GM21367 (cell line): ENCODE measurements at regions not wholly inside any gene's neighbourhood (a gene's known extent, or its start where the extent isn't known, plus 50 kb on each side); places are given as distances from the start of the nearest gene placed in this dataset.
"Not testable (repeated sequence)": the region's sequence is repeated elsewhere in the genome, so short reads cannot be mapped to it uniquely, and the experiment has no call there.

ENCODE experiments used
- ATAC-seq: cut with Tn5 transposase; IDR thresholded peaks from one replicate; pipeline ENCODE4 v1.9.1; 2021; ENCODE audit not compliant: unreplicated experiment

DNA sequence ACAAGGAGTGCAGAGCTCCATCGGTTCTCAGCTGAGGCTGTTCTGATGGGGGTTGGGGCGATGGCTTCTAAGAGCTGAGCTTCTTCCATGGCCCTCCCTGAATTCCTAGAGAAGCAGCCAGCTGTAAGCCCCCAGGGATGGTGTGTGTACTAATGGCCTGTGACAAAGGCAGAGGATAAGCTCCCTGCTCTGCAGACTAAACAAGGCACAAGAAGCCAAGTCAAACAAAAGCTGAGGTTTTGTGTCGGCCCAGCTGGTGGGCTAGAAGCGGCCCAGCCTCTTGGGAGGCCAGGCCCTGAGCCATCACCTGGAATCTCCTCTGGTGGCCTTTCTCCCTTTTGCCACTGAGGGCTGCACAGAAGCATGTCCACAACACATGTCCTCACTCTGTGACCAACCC is 75.0 kb upstream of the XPA start:
- ATAC-seq, result no peak

DNA sequence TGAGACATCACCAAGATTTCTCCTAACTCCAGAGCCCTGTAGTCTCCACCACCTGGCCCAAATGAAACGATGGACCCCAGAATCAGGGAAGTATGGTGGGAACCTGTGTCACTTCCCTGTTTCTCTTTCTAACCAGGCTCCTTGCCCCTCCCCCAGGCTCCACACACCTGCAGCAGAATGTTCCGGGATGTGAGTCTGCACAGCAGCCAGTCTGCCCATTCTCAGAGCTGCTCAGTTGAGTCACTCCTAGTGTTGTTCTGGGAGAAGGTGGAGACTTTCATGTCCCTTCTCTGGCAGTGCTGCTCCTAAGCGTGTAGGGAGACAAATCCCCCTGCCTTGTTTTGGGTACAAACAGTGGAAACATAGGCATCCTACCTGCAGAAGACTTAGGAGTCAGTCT is 76.0 kb upstream of the XPA start:
- no peak for ATAC-seq

DNA sequence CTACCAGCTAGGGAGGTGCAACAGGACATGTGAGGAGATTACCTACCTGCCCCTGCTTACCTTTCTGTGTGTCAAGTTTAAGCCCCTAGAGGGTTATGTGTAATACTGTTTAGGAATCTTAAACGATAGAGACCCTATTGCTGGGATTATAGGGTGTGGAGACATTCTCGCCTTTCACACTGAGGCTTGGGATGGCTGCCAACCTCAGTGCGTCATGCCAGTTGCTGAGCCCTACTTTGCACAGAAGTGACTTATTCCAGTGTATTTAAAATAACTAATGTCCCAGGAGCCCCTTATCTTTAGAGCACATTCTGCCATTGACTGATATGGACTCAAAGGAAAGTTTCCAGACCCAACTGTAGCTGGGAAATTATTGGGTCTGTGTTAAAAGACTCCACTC is 76.6 kb upstream of the XPA start:
- no peak for ATAC-seq

DNA sequence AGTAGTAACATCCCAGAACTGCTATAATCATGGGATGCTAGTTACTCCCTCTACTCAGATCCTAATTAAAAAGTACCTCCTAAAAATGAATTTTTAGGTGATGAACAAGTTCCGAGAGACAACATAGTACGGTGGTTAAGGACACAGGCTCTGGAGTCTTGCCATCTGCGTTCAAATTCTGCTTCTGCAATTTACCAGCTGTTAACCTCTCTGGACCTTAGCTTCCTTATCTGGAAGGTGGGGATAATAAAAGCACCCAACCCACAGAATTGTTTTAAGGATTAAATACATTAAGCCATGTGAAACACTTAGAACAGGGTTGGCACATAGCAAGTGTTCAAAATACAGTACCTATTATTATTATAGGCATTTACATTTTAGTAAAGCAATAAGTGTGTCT is 77.5 kb upstream of the XPA start:
- no peak for ATAC-seq

DNA sequence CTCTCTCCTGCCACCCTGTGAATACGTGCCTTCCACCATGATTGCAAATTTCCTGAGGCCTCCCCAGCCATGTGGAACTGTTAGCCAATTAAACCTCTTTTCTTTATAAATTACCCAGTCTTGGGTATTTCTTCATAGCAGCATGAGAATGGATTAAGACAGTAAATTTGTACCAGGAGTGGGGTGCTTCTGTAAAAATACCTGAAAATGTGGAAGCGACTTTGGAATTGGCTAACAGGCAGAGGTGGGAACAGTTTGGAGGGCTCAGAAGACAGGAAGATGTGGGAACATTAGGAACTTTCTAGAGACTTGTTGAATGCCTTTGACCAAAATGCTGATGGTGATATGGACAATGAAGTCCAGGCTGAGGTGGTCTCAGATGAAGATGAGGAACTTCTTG is 74.3 kb upstream of the FOXE1 start:
- ATAC-seq, result not testable (repeated sequence)

DNA sequence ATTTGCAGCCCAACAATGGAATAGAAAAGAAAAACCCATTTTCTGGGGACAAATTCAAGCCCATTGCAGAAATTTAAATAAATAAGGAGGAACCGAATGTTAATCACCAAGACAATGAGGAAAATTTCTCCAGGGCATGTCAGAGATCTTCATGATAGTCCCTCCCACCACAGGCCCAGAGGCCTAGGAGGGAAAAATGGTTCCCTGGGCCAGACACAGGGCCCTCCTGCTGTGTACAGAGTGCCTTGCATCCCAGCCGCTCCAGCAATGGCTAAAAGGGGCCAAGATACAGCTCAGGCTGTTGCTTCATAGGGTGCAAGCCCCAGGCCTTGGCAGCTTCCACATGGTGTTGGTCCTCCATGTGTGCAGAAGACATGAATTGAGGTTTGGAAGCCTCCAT is 73.4 kb upstream of the FOXE1 start:
- no peak for ATAC-seq

DNA sequence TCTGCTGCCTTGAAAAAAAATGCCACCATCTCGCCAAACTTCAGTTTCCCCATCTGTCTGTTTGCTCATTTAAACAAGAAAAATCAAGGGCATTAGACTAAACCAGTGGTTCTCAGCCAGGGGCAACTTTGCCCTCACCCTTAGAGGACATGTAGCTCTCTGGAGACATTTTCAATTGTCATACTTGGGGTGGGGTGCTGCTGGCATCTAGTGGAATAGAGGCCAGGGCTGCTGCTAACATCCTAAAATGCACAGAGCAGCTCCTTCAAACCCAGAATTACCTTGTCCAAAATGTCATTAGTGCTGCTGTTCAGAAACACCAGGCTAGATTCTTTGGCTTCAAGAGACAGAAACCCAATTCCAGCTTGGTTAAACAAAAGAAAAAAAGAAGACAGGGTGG is 71.1 kb upstream of the FOXE1 start:
- ATAC-seq, result no peak

DNA sequence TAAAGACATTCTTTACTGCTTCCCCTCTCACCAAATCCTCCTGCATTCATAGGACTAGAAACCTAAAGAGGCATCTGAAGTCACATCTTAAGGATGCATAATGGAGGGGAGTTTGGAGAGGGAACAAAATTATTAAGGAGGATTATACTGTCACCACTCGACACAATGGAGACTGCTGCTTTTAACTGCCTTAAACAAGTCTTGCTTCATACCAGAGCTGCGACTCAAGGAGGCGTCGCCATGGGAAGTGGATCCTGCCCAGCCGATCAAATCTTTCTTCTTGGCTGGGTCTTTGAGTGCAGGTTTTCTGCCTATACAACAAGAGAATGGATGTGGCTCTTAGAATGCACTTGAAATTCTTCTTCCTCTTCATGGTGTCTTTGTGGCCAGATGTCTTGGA is 66.7 kb upstream of the FOXE1 start:
- ATAC-seq, result no peak

DNA sequence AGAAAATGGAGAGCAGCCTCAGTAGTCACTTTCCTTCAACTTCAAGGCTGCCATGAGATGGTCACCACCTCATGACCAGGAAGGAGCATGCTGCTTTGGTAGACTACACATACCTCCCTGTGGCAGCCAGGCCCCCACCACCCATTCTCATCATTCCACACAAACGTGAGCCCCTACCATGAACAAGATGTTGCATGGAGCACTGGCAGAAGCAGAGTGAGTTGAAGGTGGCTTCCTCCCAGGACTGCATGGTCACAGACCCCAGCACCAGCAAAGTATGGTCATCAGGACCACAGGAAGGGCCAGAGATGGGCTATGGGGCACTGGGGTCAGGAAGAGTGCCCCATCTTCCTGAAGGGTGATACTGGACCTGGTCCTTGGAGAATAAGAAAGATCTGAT is 65.5 kb upstream of the FOXE1 start:
- ATAC-seq, result no peak

DNA sequence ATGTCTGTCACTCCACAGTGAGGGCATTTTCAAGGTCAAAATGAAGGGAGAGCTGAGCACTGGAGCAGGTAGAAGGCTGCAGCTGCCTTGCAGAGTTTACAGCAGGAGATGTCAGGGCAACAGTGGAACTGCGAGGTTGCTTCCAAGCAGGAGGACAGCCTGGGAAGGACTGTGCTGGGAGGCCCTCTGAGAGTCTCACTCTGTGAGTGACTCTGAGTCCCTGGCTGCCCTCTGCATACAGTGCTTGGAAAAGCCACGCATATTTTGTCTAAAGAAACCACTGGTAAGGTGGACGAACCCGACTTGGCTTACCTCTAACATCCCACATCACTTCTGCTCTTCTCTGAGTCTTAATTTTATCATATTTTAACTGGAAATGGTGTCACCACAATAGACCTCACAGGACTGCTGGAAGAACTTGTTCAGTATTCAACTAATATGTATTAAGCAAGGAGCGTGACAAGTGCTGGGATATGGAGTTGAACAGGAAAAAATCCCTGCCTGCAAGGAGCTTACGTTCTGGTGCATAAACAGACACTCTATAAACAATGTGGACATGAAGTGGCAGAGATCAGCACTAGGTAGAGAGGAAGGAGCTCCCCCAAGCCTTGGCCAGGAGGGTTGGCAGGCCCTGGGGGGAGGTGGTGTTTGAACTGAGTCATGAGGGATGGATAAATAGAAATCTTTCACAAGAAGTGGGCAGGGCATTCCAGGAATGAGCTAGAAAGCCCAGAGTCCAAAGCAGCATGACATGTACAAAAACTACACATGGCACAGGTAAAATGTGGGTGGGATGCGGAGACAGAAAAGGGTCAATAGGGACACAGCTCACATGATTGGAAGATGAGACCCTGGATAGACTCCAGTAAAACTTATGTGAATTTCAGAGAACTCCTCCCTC is 64.0 kb upstream of the FOXE1 start:
- no peak for ATAC-seq

DNA sequence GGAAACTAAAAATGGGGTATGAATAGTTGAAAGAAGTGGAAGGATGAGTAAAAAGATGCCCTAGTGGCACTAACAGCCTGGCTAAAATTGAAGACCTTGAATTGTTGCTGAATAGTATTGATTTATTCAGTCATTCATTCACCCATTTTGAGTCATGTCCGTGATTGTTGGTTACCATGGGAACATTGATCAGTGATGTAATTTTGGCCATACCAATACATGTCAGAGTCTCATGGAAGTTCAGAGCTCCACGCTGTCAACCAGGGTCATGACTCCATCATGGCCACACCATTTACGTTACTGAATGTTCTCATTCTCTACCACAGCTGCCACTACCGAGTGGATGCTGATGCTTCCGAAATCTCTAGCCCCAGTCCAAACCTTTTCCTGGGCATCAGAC is 62.5 kb upstream of the FOXE1 start:
- ATAC-seq, result no peak

DNA sequence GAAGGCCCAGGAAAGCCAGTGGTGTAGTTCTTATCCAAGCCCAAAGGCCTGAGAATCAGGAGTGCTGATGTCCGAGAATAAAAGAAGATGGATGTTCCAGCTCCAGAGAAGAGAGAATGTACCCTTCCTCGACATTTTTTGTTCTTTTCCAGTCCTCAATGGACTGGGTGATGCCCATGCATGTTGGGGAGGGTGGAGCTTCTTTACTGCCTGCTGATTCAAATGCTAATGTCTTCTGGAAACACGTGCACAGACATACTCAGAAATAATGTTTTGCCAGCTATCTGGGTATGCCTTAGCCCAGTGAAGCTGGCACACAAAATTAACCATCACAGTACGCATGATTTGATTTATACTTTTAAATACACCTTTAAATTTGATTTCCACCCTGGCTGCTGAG is 61.5 kb upstream of the FOXE1 start:
- ATAC-seq, result no peak

DNA sequence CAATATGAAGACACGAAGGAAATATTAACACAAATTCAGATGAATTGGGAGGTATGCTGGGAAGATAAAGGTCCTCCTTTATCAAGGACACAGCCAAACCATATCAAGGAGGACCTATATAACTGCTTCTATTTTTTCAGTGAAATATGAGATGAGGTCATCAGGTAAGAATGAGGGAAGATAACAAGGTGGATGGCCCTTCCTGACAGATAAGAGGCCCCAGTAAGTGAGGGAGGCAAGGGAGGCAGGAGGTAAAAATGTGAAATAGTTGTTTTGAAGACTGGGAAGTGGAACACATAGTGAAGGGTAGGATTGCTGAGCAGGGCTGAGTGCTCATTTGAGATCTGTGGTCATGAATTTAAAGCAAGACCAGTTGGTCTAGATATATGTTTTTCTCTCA is 60.0 kb upstream of the FOXE1 start:
- ATAC-seq, result no peak

DNA sequence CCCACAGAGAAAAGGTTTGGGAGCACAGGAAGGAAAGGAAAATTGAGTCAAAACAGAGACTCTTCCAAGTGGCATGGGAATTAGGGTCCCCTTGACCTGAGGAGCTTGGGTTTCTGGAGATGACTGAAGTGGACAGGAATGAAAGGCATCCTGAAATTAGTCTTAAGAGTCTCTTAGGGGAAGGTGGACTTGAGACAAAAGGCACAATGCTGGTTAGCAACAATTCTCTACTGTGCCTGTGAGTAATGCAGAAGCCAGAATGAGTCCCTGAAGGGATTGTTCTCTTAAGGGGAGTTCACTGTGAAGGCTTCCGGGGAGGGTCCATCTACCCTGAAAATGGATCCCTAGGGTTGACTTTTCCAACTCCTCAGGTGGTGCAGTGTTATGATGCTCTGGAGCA is 58.4 kb upstream of the FOXE1 start:
- no peak for ATAC-seq

DNA sequence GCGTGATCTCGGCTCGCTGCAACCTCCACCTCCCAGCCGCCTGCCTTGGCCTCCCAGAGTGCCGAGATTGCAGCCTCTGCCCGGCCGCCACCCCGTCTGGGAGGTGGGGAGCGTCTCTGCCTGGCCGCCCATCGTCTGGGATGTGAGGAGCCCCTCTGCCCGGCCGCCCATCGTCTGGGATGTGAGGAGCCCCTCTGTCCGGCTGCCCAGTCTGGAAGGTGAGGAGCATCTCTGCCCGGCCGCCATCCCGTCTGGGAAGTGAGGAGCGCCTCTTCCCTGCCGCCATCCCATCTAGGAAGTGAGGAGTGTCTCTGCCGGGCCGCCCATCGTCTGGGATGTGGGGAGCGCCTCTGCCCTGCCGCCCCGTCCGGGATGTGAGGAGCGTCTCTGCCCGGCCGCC is 56.9 kb upstream of the FOXE1 start:
- not testable (repeated sequence) for ATAC-seq

DNA sequence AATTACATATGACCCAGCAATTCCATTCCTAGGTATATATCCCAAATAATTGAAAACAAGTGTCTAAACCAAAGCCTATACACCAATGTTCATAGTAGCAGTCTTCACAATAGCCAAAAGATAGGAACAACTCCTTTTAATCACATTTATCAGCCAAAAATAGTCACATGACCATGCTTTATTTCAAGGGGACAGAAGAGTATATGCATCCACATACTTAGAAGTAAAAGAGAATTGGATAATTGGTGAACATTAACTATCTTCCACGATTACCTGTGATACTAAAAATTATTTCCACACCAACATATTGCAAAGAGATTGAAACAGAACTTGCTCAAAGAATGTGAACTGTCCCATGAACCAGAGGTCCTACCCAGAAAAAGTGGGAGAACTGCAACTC is 51.8 kb upstream of the FOXE1 start:
- ATAC-seq, result no peak

DNA sequence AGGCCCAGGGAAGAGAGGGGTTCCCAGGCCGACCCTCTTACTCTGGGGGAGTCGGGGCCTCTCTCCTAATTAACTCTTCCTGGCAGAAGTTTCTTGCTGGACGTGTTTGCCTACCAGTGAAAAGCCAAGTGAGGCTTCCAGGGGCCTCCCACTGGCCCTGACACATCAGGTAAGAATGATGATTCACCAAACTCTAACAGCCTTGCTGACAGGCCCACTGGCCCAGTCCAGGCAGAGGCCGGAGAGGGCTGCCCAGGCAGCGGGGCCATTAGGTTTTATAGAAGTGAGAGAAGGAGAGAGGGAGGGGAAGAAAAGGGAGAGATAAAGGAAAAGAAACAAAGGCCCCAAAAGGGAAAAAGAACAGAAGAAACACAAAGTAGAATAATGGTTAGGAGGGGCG is 50.8 kb upstream of the FOXE1 start:
- no peak for ATAC-seq

DNA sequence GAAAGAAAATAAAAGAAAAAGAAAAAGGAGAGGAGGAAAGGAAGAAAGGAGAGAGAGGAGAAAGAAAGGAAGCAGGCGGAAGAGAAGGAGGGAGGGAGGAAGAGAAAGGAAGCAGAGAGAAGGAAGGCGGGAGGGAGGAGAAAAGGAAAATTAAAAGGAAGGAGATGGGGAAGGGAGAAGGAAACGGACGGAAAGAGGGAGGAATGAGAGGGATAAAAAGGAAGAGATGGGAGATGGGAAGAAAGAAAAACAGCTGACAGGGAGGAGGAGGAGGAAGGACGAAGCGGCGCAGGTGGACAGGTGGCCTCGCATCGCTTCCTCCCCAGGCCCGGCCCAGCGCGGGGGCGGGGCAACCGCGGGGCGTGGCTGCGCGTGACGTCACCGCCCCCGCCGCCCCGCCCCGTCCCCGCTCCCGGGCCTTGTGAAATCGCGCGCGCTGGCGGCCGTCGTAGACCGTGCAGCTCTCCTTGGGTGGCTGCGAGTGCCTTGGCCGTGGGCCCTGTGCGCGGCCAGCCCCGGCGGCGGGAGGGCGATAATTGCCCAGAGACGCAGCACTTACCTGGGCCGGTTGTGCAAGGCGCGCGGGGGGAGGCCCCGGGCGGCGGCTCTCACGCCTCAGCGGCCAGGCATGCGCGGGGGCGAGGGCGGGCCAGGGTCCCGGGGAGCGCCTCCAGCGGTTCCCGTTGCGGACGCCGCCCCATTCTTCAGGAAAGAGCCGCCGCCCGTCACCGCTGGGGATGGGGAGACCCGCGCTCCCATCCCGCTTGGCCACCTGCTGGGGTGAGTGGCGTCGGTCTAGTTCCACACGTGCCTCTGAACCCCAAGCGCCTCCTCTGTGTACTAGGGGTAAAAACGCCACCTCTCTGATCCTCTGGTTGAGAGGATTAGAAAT is 49.6 kb upstream of the FOXE1 start:
- ATAC-seq, result peak; percentile 88
